ENCODE measurements at regions not wholly inside any gene's neighbourhood (a gene's known extent, or its start where the extent isn't known, plus 50 kb on each side); places are given as distances from the start of the nearest gene placed in this dataset.

DNA sequence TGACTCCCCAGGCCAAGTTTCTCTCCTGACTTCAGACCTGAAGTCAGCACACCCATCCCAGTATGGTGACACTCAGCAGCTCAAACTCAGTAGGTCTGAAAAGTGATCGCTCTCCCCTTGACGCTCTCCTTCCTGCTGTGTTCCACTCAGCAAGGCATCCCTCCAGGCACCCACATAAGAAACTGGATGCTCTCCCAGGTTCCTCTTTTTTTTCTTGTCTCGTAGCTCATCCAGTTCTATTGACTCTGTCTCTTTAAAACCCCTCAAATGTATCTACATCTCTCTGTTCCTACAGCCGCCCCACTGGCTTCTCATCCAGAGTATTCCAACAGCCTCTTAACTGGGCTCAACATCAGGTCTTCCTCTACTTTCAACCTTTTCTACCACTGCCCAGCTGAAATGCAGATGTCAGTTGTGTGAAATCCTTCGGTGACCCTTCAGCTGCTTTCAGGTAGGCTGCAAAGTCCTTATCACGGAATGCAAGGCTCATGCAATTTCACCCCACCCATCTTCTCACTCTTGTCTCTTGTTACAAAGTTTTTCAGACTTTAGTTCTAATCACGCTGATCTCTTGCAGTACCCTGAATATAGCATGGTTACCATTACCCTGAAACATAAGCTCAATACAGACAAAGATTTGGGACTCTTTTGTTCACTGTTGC, 286.2 kb upstream of the POU3F1 start:
- no peak for ATAC-seq
- no peak for TF ChIP-seq SNAI2 (CRISPR knock-in tag; IDR thresholded peaks at IDR 0.05)
- TF ChIP-seq ZFP3 (CRISPR knock-in tag; IDR thresholded peaks at IDR 0.05), result no peak
- no peak for TF ChIP-seq TOX (CRISPR knock-in tag; IDR thresholded peaks at IDR 0.05; ENCODE audit: borderline replicate concordance)
- TF ChIP-seq ESRRG (CRISPR knock-in tag; IDR thresholded peaks at IDR 0.05), result no peak
- TF ChIP-seq TSHZ2 (CRISPR knock-in tag; IDR thresholded peaks at IDR 0.05), result no peak
- no peak for TF ChIP-seq RARB (CRISPR knock-in tag; IDR thresholded peaks at IDR 0.05)
- TF ChIP-seq ZFP30 (CRISPR knock-in tag; IDR thresholded peaks at IDR 0.05), result no peak
- TF ChIP-seq CSRNP3 (CRISPR knock-in tag; IDR thresholded peaks at IDR 0.05), result no peak
- TF ChIP-seq BACH2 (CRISPR knock-in tag; IDR thresholded peaks at IDR 0.05; ENCODE audit: borderline replicate concordance), result no peak
- TF ChIP-seq, protein P1, sequence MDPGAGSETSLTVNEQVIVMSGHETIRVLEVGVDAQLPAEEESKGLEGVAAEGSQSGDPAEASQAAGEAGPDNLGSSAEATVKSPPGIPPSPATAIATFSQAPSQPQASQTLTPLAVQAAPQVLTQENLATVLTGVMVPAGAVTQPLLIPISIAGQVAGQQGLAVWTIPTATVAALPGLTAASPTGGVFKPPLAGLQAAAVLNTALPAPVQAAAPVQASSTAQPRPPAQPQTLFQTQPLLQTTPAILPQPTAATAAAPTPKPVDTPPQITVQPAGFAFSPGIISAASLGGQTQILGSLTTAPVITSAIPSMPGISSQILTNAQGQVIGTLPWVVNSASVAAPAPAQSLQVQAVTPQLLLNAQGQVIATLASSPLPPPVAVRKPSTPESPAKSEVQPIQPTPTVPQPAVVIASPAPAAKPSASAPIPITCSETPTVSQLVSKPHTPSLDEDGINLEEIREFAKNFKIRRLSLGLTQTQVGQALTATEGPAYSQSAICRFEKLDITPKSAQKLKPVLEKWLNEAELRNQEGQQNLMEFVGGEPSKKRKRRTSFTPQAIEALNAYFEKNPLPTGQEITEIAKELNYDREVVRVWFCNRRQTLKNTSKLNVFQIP (CRISPR knock-in tag; IDR thresholded peaks at IDR 0.05; ENCODE audit: borderline replicate concordance, low read depth), result no peak
- TF ChIP-seq ARNTL (CRISPR knock-in tag; IDR thresholded peaks at IDR 0.05; ENCODE audit: borderline replicate concordance, low read depth), result no peak
- no peak for TF ChIP-seq ISL1 (CRISPR knock-in tag; IDR thresholded peaks at IDR 0.05)
- TF ChIP-seq PATZ1 (CRISPR knock-in tag; IDR thresholded peaks at IDR 0.05; ENCODE audit: borderline replicate concordance), result no peak
- TF ChIP-seq ZNF8 (CRISPR knock-in tag; IDR thresholded peaks at IDR 0.05), result no peak
- no peak for TF ChIP-seq CREB5 (CRISPR knock-in tag; IDR thresholded peaks at IDR 0.05; ENCODE audit: low read depth)
- no peak for TF ChIP-seq CSDC2 (CRISPR knock-in tag; IDR thresholded peaks at IDR 0.05)

- ATAC-seq, result no peak
- no peak for TF ChIP-seq ARNTL (CRISPR knock-in tag; IDR thresholded peaks at IDR 0.05; ENCODE audit: borderline replicate concordance, low read depth)
- TF ChIP-seq TOX (CRISPR knock-in tag; IDR thresholded peaks at IDR 0.05; ENCODE audit: borderline replicate concordance), result no peak
- no peak for TF ChIP-seq CREB5 (CRISPR knock-in tag; IDR thresholded peaks at IDR 0.05; ENCODE audit: low read depth)
- no peak for TF ChIP-seq CSDC2 (CRISPR knock-in tag; IDR thresholded peaks at IDR 0.05)
- TF ChIP-seq SNAI2 (CRISPR knock-in tag; IDR thresholded peaks at IDR 0.05), result no peak
- no peak for TF ChIP-seq PPARA (CRISPR knock-in tag; IDR thresholded peaks at IDR 0.05; ENCODE audit: borderline replicate concordance)
These were observed 285.1 kb upstream of the POU3F1 start for GRCh38 chr1:38331496-38332210.

- no peak for ATAC-seq
- TF ChIP-seq ESRRG (CRISPR knock-in tag; IDR thresholded peaks at IDR 0.05) (no peak), ZNF565 (CRISPR knock-in tag; conservative IDR thresholded peaks at IDR 0.05; ENCODE audit: low read depth) (no peak), TSHZ2 (CRISPR knock-in tag; IDR thresholded peaks at IDR 0.05) (no peak), OSR1 (CRISPR knock-in tag; IDR thresholded peaks at IDR 0.05) (no peak), SNAI2 (CRISPR knock-in tag; IDR thresholded peaks at IDR 0.05) (no peak), PPARA (CRISPR knock-in tag; IDR thresholded peaks at IDR 0.05; ENCODE audit: borderline replicate concordance) (no peak)
- TF ChIP-seq, protein P1 (CRISPR knock-in tag; IDR thresholded peaks at IDR 0.05; ENCODE audit: borderline replicate concordance, low read depth), result no peak
These were observed 284.2 kb upstream of the POU3F1 start for GRCh38 chr1:38330799-38331198.

Measured in SK-N-SH treated with all-trans-retinoic acid at 6 μM for 48 hours (cell line).